ENCODE measurements at regions not wholly inside any gene's neighbourhood (a gene's known extent, or its start where the extent isn't known, plus 50 kb on each side); places are given as distances from the start of the nearest gene placed in this dataset.

DNA sequence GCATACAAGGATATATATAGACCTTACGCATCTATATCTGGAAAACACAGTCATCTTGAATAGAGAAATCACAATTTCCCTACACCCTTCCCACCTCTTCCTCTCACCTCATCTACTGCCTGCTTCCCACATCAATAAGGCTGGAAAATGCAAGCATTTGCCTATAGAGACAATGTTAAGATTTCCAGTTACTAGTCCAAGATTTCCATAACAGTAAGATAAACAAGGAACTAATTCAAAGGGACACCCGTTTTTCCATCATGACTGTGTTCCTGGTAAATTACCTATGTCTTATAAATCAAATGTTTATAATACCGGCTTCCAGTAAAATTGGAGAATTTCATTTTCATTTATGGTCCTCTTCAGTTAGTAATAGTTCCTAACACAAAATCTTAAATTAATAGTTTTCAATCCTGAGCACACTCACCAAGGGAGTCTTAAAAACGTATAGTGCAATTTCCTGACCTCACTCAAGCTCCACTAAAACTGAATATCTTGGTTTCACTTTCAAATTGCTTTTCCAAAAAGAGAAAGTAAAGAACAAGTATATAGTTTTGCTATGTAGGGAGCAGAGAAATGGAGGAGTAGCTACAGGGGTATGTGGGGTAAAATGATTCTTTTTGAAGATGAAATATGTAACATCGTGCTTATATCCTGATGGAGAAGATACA is 398.7 kb downstream of the PLPP3 start:
- ATAC-seq (no peak), DNase-seq (no peak)
- Histone ChIP-seq H3K4me1 (ENCODE audit: insufficient read depth, low read length) (no peaks in the 10 kb centered on the region), H3K79me2 (ENCODE audit: low read length) (no peaks in the 10 kb centered on the region), H3K4me2 (ENCODE audit: low read length) (no peak overlapping the region), H3K27ac (ENCODE audit: low read length) (no peak overlapping the region), H3K36me3 (ENCODE audit: low read depth, low read length) (no peaks in the 10 kb centered on the region), H3F3A (ENCODE audit: low read length, unreplicated experiment) (no peaks in the 10 kb centered on the region), H4K20me1 (ENCODE audit: low read length) (no peaks in the 10 kb centered on the region), H3K9me3 (ENCODE audit: low read length) (no peaks in the 10 kb centered on the region), H3K9ac (ENCODE audit: low read length) (no peak overlapping the region), H3K9me2 (replicated peaks; ENCODE audit: low read length) (no peaks in the 10 kb centered on the region), H2AFZ (ENCODE audit: low read length) (no peak overlapping the region), H3K4me3 (ENCODE audit: low read length) (no peak overlapping the region), H3K27me3 (ENCODE audit: low read length) (no peaks in the 10 kb centered on the region)
- POLR2A ChIA-PET (ENCODE audit: unreplicated experiment), result no interaction called here
- BruUV-seq (replicated peaks), result no TSS peak
- TF ChIP-seq, protein P1, sequence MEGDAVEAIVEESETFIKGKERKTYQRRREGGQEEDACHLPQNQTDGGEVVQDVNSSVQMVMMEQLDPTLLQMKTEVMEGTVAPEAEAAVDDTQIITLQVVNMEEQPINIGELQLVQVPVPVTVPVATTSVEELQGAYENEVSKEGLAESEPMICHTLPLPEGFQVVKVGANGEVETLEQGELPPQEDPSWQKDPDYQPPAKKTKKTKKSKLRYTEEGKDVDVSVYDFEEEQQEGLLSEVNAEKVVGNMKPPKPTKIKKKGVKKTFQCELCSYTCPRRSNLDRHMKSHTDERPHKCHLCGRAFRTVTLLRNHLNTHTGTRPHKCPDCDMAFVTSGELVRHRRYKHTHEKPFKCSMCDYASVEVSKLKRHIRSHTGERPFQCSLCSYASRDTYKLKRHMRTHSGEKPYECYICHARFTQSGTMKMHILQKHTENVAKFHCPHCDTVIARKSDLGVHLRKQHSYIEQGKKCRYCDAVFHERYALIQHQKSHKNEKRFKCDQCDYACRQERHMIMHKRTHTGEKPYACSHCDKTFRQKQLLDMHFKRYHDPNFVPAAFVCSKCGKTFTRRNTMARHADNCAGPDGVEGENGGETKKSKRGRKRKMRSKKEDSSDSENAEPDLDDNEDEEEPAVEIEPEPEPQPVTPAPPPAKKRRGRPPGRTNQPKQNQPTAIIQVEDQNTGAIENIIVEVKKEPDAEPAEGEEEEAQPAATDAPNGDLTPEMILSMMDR (conservative IDR thresholded peaks at IDR 0.05; ENCODE audit: low read depth, low read length), result no peak
- TF ChIP-seq EZH2phosphoT487 (IDR thresholded peaks at IDR 0.05; ENCODE audit: borderline replicate concordance, low read length), result no peak
- TF ChIP-seq EZH2 (IDR thresholded peaks at IDR 0.05; ENCODE audit: low read length, unreplicated experiment), result no peak
- CTCF ChIA-PET, result no interaction called here
- intact Hi-C loops (cut with micrococcal nuclease), result no loop called here

DNA sequence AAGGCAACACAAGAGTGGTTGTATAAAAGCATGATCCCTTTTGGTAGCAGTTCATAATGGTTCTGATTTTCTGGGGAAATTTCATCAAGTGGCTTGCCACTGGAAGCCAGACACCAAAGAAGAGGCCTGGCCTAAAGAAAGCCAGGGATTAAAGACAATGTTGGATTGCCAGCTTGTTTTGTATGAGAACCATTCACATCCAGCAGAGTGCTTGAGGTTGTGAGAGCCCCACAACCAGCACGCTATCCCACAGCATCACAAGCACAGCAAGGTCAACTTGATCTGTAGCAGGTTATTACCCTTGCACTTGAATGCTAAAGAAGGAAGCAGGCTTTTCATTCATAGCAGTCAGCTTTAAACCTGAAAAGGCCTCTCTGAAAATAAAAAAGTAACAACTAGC is 399.8 kb downstream of the PLPP3 start:
- no TSS peak for BruUV-seq (replicated peaks)
- H3K27ac ChIP-seq (ENCODE audit: low read length), result no peak overlapping the region
- DNase-seq (no peak), ATAC-seq (no peak)
- ChIA-PET POLR2A (ENCODE audit: unreplicated experiment) (no interaction called here), CTCF (no interaction called here)
- H3K4me1 ChIP-seq (ENCODE audit: insufficient read depth, low read length), result no peaks in the 10 kb centered on the region
- no peak overlapping the region for H3K9ac ChIP-seq (ENCODE audit: low read length)
- no peaks in the 10 kb centered on the region for H3K9me3 ChIP-seq (ENCODE audit: low read length)
- H2AFZ ChIP-seq (ENCODE audit: low read length), result no peak overlapping the region
- intact Hi-C loops (cut with micrococcal nuclease), result no loop called here
- H4K20me1 ChIP-seq (ENCODE audit: low read length), result no peaks in the 10 kb centered on the region
- no peak overlapping the region for H3K4me2 ChIP-seq (ENCODE audit: low read length)
- H3K9me2 ChIP-seq (replicated peaks; ENCODE audit: low read length), result no peaks in the 10 kb centered on the region
- no peaks in the 10 kb centered on the region for H3K36me3 ChIP-seq (ENCODE audit: low read depth, low read length)
- H3K27me3 ChIP-seq (ENCODE audit: low read length), result no peaks in the 10 kb centered on the region
- no peak overlapping the region for H3K4me3 ChIP-seq (ENCODE audit: low read length)
- no peaks in the 10 kb centered on the region for H3F3A ChIP-seq (ENCODE audit: low read length, unreplicated experiment)
- H3K79me2 ChIP-seq (ENCODE audit: low read length), result no peaks in the 10 kb centered on the region
- no peak for TF ChIP-seq EZH2phosphoT487 (IDR thresholded peaks at IDR 0.05; ENCODE audit: borderline replicate concordance, low read length)
- no peak for TF ChIP-seq EZH2 (IDR thresholded peaks at IDR 0.05; ENCODE audit: low read length, unreplicated experiment)
- TF ChIP-seq, protein P1 (conservative IDR thresholded peaks at IDR 0.05; ENCODE audit: low read depth, low read length), result no peak

DNA sequence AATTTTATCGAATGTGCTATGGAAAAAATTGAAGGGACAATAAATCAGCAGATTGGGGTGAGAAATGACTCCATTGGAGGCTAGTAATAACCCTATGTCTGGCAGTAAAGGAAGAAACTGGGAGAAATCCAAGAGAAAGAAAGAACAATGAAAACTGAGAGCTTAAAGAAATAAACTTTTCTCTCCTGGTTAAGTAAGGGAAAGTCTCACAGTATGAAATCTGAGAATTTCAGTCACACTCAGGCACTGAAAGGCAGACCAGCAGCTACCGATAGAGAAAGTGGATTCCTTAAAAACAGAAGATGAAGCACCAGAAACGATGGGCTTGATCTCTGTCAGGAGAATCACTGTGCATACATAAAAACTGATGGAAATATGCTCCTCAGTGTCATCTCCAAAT is 404.2 kb downstream of the PLPP3 start:
- BruUV-seq (replicated peaks), result no TSS peak

More for the DNA sequence above, 404.2 kb downstream of the PLPP3 start:
- intact Hi-C loops (cut with micrococcal nuclease), result no loop called here
- ChIA-PET CTCF (no interaction called here), POLR2A (ENCODE audit: unreplicated experiment) (no interaction called here)
- Histone ChIP-seq H4K20me1 (ENCODE audit: low read length) (no peaks in the 10 kb centered on the region), H3K79me2 (ENCODE audit: low read length) (no peaks in the 10 kb centered on the region), H3K36me3 (ENCODE audit: low read depth, low read length) (no peaks in the 10 kb centered on the region), H3K4me2 (ENCODE audit: low read length) (no peak overlapping the region), H3K9ac (ENCODE audit: low read length) (no peak overlapping the region), H3F3A (ENCODE audit: low read length, unreplicated experiment) (no peaks in the 10 kb centered on the region), H2AFZ (ENCODE audit: low read length) (no peak overlapping the region), H3K4me1 (ENCODE audit: insufficient read depth, low read length) (no peaks in the 10 kb centered on the region), H3K27me3 (ENCODE audit: low read length) (no peaks in the 10 kb centered on the region), H3K27ac (ENCODE audit: low read length) (no peak overlapping the region), H3K9me2 (replicated peaks; ENCODE audit: low read length) (no peaks in the 10 kb centered on the region), H3K4me3 (ENCODE audit: low read length) (no peak overlapping the region), H3K9me3 (ENCODE audit: low read length) (no peaks in the 10 kb centered on the region)
- ATAC-seq (no peak), DNase-seq (no peak)
- TF ChIP-seq EZH2 (IDR thresholded peaks at IDR 0.05; ENCODE audit: low read length, unreplicated experiment) (no peak), EZH2phosphoT487 (IDR thresholded peaks at IDR 0.05; ENCODE audit: borderline replicate concordance, low read length) (no peak)
- TF ChIP-seq, protein P1 (conservative IDR thresholded peaks at IDR 0.05; ENCODE audit: low read depth, low read length), result no peak
